NCI-H460 (cell line): ENCODE measurements at regions not wholly inside any gene's neighbourhood (a gene's known extent, or its start where the extent isn't known, plus 50 kb on each side); places are given as distances from the start of the nearest gene placed in this dataset.

Experiments used
- DNase-seq: peaks from one replicate; pipeline ENCODE4 v3.0.0-alpha.2; 2016; ENCODE audit warnings: low read depth; ENCODE audit errors: extremely low read depth

- no peak for DNase-seq
These were observed 195.5 kb upstream of the CTAGE1 start for GRCh38 chr18:22613058-22613690.

DNA sequence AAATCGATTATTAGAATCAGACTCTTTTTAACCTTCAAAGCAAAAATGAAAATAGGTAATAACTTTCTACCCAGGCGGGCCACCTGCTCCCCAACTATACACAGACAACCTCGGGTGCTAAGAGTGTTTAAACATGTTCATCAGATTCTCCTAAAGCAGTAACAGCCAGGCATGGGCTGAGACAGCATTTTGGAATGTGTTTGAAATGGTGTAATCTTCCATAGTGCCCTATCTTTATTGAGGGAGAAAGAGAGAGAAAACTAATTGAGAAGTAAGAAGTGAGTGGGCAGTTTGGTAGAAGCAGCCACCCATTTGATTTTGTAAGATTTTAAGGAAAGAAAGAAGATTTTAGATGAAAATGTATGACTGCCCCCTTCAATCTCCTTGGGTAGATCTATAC, 196.1 kb upstream of the CTAGE1 start:
- no peak for DNase-seq

DNA sequence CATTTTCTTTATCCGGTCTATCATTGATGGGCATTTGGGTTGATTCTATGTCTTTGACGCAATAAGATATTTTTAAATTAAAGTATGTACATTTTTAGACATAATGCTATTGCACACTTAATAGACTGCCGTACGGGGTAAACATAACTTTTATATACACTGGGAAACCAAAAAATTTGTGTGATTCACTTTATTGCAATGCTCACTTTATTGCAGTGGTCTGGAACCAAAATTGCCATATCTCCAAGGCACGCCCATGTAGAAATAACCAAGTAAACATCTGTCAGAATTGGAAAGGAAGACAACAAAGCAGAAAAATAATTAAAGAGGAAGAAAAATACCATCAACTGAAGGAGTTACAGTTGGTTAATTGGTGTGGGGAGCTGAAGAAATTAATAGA, 205.8 kb upstream of the CTAGE1 start:
- no peak for DNase-seq

GRCh38 chr18:22624176-22624575, 206.5 kb upstream of the CTAGE1 start:
- DNase-seq: no peak

GRCh38 chr18:22625406-22625805, 207.7 kb upstream of the CTAGE1 start:
- no peak for DNase-seq

GRCh38 chr18:22626771-22627170, 209.1 kb upstream of the CTAGE1 start:
- DNase-seq: no peak

DNA sequence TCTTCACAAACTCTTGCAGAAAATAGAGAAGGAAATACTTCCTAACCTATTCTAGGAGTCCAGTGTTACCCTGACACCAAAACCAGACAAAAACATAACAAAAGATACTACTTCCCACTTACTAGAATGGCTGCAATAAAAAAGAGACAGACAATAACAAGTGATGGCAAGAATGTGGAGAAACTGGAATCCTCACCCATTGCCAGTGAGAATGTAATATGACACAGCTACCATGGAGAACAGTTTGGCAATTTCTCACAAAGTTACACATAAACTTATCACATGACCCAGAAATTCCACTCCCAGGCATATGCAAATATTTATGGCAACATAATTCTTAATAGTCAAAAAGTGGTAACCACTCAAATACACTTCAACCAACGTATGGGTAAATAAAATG, 209.8 kb upstream of the CTAGE1 start:
- DNase-seq: no peak

- DNase-seq: no peak
These were observed 211.2 kb upstream of the CTAGE1 start for GRCh38 chr18:22628795-22629510.

- no peak for DNase-seq
These were observed 213.3 kb upstream of the CTAGE1 start for GRCh38 chr18:22630980-22631379.

DNA sequence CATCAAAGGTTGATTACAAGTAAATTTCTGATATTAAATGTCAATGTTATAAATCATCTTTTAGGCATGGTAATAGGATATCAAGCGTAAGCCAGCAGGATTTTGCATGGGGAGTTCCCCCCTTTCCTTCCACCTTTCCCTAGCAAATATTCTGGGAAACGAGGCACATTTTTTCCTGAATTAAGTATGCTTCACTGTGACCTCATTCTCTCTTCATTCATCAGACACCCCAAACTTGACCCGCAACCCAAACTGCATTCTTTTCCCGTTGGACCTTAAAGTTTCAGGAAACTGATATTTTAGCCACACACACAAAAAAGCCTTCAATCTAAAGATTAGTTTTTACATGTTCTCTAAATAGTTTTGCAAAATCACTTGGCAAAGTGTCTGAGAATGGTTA, 214.5 kb upstream of the CTAGE1 start:
- DNase-seq: no peak

- no peak for DNase-seq
These were observed 216.7 kb upstream of the CTAGE1 start for GRCh38 chr18:22634464-22634863.

GRCh38 chr18:22637787-22638186, 220.1 kb upstream of the CTAGE1 start:
- DNase-seq: no peak

DNA sequence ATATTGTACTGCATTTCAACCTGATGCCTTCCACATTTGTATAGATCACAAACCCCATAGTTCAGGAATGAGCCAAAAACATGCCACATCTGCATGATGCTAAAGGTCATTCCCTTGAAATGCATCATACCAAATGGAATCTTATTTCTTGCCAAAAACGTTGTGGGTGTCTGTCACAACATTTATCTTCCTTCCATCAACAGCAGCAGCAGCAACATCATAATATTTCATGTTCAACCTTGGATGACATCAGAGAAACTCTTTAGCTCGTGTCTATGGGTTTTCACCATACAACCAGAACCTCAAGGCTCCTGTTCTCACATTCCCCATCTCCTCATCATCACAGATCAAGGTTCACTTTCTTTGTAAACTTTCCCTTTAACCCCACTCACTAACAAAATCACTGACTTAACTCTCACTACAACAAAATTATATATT, 221.3 kb upstream of the CTAGE1 start:
- DNase-seq: no peak

DNA sequence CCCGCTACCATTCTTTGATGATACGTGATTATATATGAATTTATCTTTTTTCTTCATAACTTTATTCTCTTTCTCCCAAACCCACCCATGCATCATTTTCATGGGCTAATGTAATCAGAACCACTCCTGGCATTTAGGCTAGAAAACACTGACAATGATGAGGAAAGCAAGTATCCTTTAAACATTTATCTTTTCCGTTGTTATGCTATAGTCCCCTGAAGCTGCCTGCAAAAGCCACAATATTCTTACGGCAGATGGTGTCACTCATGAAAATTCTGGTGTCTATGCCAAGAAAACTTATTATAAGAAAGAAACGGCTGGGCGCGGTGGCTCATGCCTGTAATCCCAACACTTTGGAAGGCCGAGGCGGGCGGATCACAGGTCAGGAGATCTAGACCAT, 221.8 kb upstream of the CTAGE1 start:
- no peak for DNase-seq

GRCh38 chr18:22640281-22640842, 222.6 kb upstream of the CTAGE1 start:
- no peak for DNase-seq

DNA sequence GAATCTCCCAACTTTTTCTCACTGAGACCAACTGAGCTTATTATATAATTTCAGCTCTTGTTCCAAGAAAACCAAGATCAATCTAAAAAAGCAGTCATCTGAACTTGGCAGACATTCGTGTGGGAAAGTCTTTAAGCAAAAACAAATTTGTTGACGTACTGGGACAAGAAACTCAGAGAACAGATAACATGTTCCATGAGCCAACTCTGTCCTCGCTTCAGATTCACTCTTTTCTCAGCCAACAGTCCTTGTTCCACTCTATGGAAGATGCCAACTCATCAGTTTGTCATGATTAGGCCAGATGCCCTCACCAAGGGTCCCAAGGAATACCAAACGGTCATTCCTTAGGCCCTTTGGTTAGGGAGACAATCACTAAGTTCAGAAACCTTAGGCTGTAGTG, 224.2 kb upstream of the CTAGE1 start:
- DNase-seq: no peak

GRCh38 chr18:22643731-22644130, 226.0 kb upstream of the CTAGE1 start:
- DNase-seq: no peak

- no peak for DNase-seq
These were observed 232.5 kb upstream of the CTAGE1 start for GRCh38 chr18:22650247-22650646.

DNA sequence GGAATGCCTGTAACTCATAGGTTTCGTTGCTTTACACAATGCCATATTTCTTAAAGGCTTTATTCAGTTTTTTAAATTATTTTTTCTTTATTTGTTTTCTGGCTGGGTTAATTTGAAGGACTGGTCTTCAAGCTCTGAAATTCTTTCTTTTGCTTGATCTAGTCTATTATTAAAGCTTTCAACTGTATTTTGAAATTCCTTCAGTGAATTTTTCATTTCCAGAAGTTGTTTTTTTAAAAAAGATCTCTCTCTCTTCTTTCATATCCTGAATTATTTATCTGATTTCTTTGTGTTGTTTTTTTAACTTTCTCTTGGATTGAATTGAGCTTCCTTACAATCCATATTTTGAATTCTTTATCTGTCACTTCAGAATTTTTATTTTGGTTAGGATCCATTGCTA, 239.9 kb upstream of the CTAGE1 start:
- no peak for DNase-seq

DNA sequence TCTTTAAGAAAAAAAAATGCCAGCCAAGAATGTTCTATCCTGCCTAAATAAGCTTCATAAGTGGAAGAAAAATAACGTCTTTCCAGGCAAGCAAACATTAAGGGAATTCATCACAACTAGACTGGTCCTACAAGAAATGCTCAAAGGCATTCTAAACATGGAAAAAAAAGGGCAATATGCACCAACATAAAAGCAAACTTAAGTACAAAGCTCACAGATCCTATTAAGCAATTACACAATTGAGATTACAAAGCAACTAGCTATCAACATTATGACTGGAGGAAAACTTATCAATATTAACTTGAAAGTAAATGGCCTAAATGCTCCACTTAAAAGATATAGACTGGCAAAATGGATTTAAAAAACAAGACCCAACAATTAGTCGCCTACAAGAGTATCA, 240.6 kb upstream of the CTAGE1 start:
- DNase-seq: no peak

- no peak for DNase-seq
These were observed 245.7 kb upstream of the CTAGE1 start for GRCh38 chr18:22663378-22663777.

GRCh38 chr18:22666411-22666940, 248.8 kb upstream of the CTAGE1 start:
- no peak for DNase-seq
